Prostate gland (tissue), 2 donors: ENCODE measurements at regions not wholly inside any gene's neighbourhood (a gene's known extent, or its start where the extent isn't known, plus 50 kb on each side); places are given as distances from the start of the nearest gene placed in this dataset.

Experiments used
- POLR2A ChIP-seq: fragments of 450-650 bp; IDR thresholded peaks from one replicate; pipeline ENCODE4 v1.6.1; 2016; ENCODE audit warnings: antibody characterized with exemption, mild to moderate bottlenecking
- POLR2AphosphoS5 ChIP-seq: sonication (generic); formaldehyde crosslinking; IDR thresholded peaks from one replicate; pipeline ENCODE4 v1.6.1; 2017; ENCODE audit warnings: antibody characterized with exemption
- TF ChIP-seq, protein P1 (sequence below), 4 experiments: fragments of 200-600 bp in 2 of 4; fragments of 450-650 bp in 2 of 4; sonication (generic) in 2 of 4; IDR thresholded peaks; 1 replicate in 3 of 4; 2 replicates in 1 of 4; pipeline ENCODE4 v1.5.1; 2016 to 2019; ENCODE audit warnings: antibody characterized with exemption in 4 of 4, mild to moderate bottlenecking in 2 of 4, moderate library complexity in 2 of 4

GRCh38 chr4:123819362-123820035 lies 422.9 kb downstream of the SPRY1 start:
- TF ChIP-seq, protein P1, sequence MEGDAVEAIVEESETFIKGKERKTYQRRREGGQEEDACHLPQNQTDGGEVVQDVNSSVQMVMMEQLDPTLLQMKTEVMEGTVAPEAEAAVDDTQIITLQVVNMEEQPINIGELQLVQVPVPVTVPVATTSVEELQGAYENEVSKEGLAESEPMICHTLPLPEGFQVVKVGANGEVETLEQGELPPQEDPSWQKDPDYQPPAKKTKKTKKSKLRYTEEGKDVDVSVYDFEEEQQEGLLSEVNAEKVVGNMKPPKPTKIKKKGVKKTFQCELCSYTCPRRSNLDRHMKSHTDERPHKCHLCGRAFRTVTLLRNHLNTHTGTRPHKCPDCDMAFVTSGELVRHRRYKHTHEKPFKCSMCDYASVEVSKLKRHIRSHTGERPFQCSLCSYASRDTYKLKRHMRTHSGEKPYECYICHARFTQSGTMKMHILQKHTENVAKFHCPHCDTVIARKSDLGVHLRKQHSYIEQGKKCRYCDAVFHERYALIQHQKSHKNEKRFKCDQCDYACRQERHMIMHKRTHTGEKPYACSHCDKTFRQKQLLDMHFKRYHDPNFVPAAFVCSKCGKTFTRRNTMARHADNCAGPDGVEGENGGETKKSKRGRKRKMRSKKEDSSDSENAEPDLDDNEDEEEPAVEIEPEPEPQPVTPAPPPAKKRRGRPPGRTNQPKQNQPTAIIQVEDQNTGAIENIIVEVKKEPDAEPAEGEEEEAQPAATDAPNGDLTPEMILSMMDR (IDR thresholded peaks at IDR 0.05) = no peak
- no peak for TF ChIP-seq POLR2A
- TF ChIP-seq POLR2AphosphoS5 = no peak
